HG03571 (cell line): ENCODE measurements at regions not wholly inside any gene's neighbourhood (a gene's known extent, or its start where the extent isn't known, plus 50 kb on each side); places are given as distances from the start of the nearest gene placed in this dataset.

Experiments
- ATAC-seq: cut with Tn5 transposase; IDR thresholded peaks from one replicate; pipeline ENCODE4 v1.9.1; 2021; ENCODE audit not compliant: unreplicated experiment

DNA sequence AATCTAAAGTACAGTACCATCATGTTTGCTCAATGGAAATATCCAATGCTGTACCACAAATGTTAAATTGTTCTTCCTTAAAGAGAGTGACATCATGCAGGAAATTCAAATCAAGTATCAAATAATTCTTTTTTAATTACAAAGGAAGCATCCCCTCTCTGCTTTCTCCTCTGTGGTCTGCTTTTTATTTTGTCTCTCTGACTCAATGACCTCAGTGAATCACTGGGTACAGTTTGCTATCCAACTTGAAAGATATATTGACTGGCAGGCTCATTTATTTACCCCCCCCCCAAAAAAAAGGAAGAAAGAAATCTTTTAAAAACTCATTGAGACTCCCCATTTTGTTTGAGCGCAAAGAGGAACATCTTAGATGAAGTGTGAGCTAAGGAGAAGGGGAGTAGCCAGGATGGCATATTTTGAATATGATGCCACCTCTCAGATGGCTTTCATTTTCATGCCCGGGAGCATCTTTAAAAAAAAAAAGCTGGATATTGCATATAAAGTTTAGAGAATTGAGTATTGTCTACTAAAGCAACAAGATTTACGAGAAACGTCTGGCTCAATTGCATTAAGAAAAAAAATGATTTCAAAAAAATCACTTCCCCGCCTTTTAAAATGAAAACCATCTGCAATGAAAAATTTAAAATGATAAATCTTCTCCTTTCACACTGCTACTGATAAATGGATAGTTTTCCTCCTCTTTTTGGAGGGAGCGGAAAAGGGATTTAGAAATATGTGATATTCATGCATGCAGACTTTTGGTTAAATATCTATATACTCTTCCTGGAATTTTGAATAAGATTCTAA lies 307.1 kb upstream of the DPH6 start:
- no peak for ATAC-seq

- ATAC-seq = no peak
Observed at GRCh38 chr15:35854316-35854715, 308.4 kb upstream of the DPH6 start.

GRCh38 chr15:35857567-35858226 lies 311.7 kb upstream of the DPH6 start:
- no peak for ATAC-seq

GRCh38 chr15:35858707-35859106 lies 312.7 kb upstream of the DPH6 start:
- ATAC-seq = no peak

- ATAC-seq = no peak
Observed at GRCh38 chr15:35863655-35864054, 317.7 kb upstream of the DPH6 start.

DNA sequence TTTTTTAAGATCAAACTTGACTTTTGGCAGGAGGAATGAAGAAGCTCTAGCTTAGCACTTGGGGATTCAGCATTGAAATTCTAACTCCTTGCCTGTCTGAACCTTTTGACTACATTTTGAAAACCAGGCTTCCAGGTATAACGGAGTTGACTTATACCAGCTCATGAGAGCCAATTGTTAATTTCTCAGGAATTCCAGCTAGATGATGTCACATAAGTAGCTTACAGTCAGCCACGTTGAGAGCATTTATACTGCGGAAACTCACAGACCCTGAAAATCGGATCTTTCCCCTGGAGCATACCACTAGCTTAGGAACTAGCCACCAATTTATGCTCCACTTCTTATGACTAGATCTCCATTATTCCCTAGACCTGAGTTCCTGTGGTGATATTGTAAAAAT lies 321.4 kb upstream of the DPH6 start:
- ATAC-seq = no peak

- ATAC-seq = no peak
Observed at GRCh38 chr15:35871282-35871681, 325.3 kb upstream of the DPH6 start.

- no peak for ATAC-seq
Observed at GRCh38 chr15:35871812-35872211, 325.8 kb upstream of the DPH6 start.

DNA sequence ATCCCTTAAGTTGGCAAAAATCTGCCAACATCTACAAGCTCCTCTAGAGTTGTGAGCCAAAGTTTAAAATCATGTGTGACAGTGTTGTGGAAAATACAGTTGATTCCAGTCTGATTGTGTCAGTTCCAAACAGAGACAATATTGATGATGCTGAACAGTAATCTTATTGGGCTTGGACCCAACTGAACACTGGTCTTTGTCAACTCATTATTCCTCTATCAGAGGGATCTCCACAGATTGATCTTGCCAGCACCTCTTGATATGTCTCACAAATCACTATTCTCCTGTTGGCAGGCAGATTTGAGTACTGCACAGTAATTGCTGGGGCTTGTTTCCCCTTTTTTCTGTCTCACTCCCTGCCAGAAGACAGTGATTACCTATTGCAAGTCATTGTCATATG lies 326.6 kb upstream of the DPH6 start:
- ATAC-seq = no peak

DNA sequence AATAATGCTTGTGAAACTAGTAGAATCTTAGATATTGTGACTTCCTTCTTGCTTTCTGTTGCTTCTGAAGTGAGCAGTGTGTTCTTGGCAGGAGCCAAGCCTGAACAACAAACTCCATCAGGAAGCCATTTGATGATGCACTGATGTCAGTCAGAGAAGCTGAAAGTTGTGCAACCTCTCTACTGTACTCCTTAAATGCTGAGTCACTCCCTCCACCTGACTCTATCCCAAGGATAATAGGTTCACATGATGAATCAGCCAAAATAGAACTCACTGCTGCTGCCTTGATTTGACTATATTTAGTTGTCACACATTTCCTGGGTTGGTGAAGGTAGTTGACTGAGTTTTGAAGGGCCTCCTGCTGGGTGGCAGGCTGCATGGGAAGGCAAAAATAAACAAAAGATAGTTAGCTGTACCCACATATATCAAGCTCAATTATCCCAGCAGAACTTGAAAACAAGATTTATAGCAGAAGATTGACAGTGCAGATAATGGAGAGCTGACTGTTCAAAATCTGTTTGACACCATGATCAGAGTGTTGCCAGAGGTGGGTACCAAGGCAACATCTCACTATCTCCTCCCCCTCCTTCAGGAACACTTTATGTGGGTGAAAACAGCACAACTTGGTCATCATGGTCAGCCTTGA lies 328.4 kb upstream of the DPH6 start:
- ATAC-seq = no peak

GRCh38 chr15:35876762-35877161 lies 330.8 kb upstream of the DPH6 start:
- no peak for ATAC-seq

DNA sequence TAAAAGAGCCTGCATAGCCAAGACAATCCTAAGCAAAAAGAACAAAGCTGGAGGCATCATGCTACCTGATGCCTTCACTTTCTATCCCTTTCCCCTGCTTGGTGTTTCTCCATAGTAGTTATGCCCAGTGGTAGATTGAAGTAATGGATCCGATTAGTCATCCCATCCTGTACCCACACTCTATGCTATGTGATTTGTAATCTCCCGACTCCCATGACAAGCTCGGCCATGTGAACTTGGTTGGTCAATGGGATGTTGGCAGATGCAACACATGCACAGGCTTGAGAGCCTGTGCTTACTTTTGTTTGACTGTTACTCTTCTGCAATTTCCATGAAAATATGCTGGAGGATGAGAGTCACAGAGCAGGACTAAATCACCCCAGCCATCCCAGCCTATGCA lies 334.9 kb upstream of the DPH6 start:
- no peak for ATAC-seq

- ATAC-seq = no peak
Observed at GRCh38 chr15:35885870-35886269, 339.9 kb upstream of the DPH6 start.

GRCh38 chr15:35886765-35887164 lies 340.8 kb upstream of the DPH6 start:
- ATAC-seq = no peak

DNA sequence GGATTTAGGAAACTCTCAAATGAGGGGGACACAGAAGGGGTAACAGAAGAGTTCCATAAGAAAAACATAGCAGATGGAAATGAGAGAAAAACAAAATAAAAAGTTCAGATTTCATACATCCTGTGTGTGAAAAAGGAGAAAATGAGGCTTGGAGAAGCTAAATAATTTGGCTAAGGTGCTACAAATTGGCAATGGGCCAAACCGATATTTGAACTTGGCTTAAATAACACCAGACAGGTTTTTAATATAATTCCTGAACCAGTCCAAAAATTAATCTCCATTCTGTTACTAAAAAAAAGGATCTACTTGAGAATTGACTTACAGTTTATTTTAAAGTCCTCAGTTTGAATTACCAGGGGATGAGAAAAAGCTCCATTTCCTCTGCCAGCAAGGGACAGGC lies 342.9 kb upstream of the DPH6 start:
- no peak for ATAC-seq

- no peak for ATAC-seq
Observed at GRCh38 chr15:35907511-35907910, 361.5 kb upstream of the DPH6 start.

GRCh38 chr15:35909414-35909813 lies 363.4 kb upstream of the DPH6 start:
- ATAC-seq = no peak

DNA sequence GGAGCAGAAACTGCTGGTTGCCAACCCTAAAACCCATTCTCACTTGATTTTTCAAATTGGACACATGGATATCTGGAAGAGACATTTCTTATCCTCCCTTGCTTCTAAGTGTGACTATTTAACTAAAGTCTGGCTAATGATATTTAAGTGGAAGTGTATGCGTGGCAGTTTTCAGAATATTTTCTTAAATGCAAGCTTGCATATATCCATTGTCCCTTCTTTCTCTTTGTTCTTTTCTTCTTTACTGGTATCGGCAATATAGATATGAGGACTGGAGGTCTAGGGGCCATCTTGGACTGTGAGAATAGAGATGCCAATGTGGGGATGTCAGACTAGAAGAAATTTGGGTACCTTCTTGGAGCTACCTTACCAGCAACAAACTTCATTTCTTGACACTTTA lies 364.3 kb upstream of the DPH6 start:
- no peak for ATAC-seq

DNA sequence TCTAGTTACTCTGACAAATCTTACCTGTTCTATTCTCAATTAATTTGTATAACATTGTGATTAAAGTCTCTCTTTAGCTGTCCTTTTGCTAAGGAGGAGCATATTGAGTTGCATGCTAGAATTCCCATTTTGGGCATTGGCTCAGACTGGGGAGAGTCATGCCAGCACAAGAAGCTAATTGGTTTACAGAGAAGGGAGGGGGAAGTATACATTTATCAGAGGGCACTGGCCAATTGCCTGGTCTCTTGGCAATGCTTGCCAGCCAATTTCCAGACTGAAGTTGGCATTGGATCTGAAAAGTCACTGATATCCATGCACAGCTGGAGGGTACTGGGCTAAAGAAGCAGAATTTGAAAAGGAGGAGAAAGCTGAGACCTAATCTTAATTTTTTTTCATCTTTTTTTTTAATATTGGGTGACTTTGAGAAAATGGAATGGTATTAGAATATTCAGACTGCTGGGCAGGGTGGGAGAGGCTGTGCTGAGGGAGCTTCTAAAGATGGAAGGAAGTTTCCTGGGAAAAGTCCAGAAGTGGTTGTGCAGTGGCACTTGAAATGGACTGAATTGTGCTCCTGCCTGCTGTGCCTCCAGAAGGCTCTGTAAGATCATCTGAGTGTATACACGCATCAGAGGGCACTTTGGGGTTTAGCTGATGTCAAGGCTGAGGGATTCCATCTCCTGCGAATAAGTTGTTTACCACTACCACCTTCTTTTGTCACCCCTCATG lies 365.2 kb upstream of the DPH6 start:
- no peak for ATAC-seq

DNA sequence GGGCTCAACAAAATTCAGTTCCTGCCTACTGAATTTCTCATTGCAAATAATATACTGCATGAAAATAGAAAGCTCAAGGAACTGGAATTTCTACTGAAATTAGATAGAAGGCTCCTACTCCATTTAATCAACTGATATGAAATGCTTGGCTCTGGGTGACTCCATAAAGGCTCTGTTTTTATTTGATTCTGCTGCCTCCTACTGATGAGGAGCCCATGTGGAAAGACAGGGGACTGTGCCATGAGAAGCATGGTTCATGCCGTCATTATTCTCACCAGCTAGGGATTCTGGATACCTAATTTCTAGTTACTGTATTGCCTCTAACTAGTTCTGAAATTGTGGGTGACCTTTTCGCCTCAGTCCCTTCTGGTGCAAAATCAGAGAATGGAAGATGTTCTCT lies 366.2 kb upstream of the DPH6 start:
- ATAC-seq = no peak

- ATAC-seq = no peak
Observed at GRCh38 chr15:35914573-35914972, 368.6 kb upstream of the DPH6 start.

DNA sequence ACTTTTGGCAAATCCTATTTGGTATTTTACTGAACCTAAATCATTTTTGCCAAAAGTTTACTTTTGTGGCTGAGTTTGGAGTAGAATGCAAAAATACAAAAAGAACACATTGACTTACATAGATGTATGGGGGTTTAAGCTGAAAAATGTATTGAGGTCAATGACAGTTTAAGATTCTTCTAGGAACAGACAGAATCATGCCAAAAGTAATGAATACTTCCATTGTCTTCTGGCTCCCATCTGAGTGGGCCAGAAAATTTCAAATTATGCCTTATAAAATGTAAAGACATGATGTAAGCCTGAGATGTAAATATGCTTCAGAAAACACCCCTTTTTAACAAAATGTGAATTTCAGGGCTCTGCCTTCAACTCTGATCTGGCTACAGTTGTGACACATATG lies 375.1 kb upstream of the DPH6 start:
- no peak for ATAC-seq
